HEK293T (cell line): ENCODE measurements at regions not wholly inside any gene's neighbourhood (a gene's known extent, or its start where the extent isn't known, plus 50 kb on each side); places are given as distances from the start of the nearest gene placed in this dataset.

Experiments used
- BHLHE40 ChIP-seq: fragments of 450-650 bp; IDR thresholded peaks from 2 replicates; pipeline ENCODE4 v1.6.1; 2016; ENCODE audit warnings: mild to moderate bottlenecking, moderate library complexity, borderline replicate concordance
- LEF1 ChIP-seq: fragments of 450-650 bp; IDR thresholded peaks from 2 replicates; pipeline ENCODE4 v1.6.1; 2017; ENCODE audit warnings: mild to moderate bottlenecking, borderline replicate concordance
- NFRKB ChIP-seq: fragments of 450-650 bp; IDR thresholded peaks from 2 replicates; pipeline ENCODE4 v1.6.1; 2016; ENCODE audit warnings: mild to moderate bottlenecking, moderate library complexity
- SP1 ChIP-seq: fragments of 450-650 bp; IDR thresholded peaks from 2 replicates; pipeline ENCODE4 v1.6.1; 2017
- SUZ12 ChIP-seq: fragments of 450-650 bp; IDR thresholded peaks from 2 replicates; pipeline ENCODE4 v1.6.1; 2016; ENCODE audit warnings: mild to moderate bottlenecking

GRCh38 chr18:60067426-60068210 is 167.8 kb downstream of the PMAIP1 start:
- TF ChIP-seq BHLHE40 (no peak), SUZ12 (no peak), SP1 (no peak), LEF1 (no peak), NFRKB (no peak)
